ENCODE measurements at regions not wholly inside any gene's neighbourhood (a gene's known extent, or its start where the extent isn't known, plus 50 kb on each side); places are given as distances from the start of the nearest gene placed in this dataset.

DNA sequence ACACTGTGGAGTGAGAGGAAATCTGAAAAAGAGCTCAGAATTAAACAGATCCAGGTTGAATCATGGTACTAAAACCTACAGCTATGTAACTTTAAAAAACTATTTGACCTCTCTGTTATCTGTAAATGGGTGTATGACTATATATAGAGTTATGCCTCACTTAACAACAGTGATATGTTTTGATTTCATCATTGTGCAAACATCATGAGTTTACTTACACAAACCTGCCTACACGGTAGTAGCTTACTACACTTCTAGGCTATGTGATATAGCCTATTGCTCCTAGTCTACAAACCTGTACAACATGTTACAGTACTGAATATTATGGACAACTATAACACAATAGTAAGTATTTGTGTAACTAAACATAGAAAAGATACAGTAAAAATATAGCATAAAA is 191.6 kb upstream of the MEIS2 start:
- Histone ChIP-seq H2AFZ (no peak overlapping the region), H4K20me1 (replicated peaks; ENCODE audit: insufficient read depth) (no peaks in the 10 kb centered on the region), H3K4me2 (no peak overlapping the region), H3K27ac (ENCODE audit: low read depth) (no peak overlapping the region), H3K36me3 (ENCODE audit: insufficient read depth) (no peaks in the 10 kb centered on the region), H3F3A (replicated peaks; ENCODE audit: low read depth) (no peaks in the 10 kb centered on the region), H3K4me1 (ENCODE audit: insufficient read depth) (no peaks in the 10 kb centered on the region), H3K27me3 (ENCODE audit: insufficient read depth) (no peaks in the 10 kb centered on the region), H3K79me2 (replicated peaks; ENCODE audit: insufficient read depth) (no peaks in the 10 kb centered on the region), H3K4me3 (no peak overlapping the region), H3K9me2 (ENCODE audit: insufficient read depth) (no peaks in the 10 kb centered on the region)
- ATAC-seq: no peak
- Mint-ChIP-seq H3K36me3 (ENCODE audit: low read depth) (no peaks in the 10 kb centered on the region), H3K4me1 (no peaks in the 10 kb centered on the region), H3K27me3 (ENCODE audit: insufficient read depth, low read depth, poor library complexity) (no peaks in the 10 kb centered on the region), H3K9me3 (no peaks in the 10 kb centered on the region), H3K4me3 (no peak overlapping the region), H3K27ac (no peak overlapping the region)
- DNase-seq (ENCODE audit: low spot score): no peak
- TF ChIP-seq JUNB (IDR thresholded peaks at IDR 0.05; ENCODE audit: unreplicated experiment) (no peak), CREB1 (CRISPR knock-in tag; IDR thresholded peaks at IDR 0.05; ENCODE audit: low read depth) (no peak), EZH2phosphoT487 (IDR thresholded peaks at IDR 0.05; ENCODE audit: unreplicated experiment) (no peak), EZH2 (IDR thresholded peaks at IDR 0.05; ENCODE audit: low read depth, unreplicated experiment) (no peak), ZNF114 (CRISPR knock-in tag; IDR thresholded peaks at IDR 0.05) (no peak), ZNF331 (CRISPR knock-in tag; IDR thresholded peaks at IDR 0.05; ENCODE audit: low read depth) (no peak), POLR2AphosphoS5 (IDR thresholded peaks at IDR 0.05; ENCODE audit: low read depth) (no peak), NANOG (IDR thresholded peaks at IDR 0.05; ENCODE audit: borderline replicate concordance) (no peak), REST (IDR thresholded peaks at IDR 0.05; ENCODE audit: unreplicated experiment) (no peak), STAT1 (IDR thresholded peaks at IDR 0.05; ENCODE audit: unreplicated experiment) (no peak)
- TF ChIP-seq, protein P1, sequence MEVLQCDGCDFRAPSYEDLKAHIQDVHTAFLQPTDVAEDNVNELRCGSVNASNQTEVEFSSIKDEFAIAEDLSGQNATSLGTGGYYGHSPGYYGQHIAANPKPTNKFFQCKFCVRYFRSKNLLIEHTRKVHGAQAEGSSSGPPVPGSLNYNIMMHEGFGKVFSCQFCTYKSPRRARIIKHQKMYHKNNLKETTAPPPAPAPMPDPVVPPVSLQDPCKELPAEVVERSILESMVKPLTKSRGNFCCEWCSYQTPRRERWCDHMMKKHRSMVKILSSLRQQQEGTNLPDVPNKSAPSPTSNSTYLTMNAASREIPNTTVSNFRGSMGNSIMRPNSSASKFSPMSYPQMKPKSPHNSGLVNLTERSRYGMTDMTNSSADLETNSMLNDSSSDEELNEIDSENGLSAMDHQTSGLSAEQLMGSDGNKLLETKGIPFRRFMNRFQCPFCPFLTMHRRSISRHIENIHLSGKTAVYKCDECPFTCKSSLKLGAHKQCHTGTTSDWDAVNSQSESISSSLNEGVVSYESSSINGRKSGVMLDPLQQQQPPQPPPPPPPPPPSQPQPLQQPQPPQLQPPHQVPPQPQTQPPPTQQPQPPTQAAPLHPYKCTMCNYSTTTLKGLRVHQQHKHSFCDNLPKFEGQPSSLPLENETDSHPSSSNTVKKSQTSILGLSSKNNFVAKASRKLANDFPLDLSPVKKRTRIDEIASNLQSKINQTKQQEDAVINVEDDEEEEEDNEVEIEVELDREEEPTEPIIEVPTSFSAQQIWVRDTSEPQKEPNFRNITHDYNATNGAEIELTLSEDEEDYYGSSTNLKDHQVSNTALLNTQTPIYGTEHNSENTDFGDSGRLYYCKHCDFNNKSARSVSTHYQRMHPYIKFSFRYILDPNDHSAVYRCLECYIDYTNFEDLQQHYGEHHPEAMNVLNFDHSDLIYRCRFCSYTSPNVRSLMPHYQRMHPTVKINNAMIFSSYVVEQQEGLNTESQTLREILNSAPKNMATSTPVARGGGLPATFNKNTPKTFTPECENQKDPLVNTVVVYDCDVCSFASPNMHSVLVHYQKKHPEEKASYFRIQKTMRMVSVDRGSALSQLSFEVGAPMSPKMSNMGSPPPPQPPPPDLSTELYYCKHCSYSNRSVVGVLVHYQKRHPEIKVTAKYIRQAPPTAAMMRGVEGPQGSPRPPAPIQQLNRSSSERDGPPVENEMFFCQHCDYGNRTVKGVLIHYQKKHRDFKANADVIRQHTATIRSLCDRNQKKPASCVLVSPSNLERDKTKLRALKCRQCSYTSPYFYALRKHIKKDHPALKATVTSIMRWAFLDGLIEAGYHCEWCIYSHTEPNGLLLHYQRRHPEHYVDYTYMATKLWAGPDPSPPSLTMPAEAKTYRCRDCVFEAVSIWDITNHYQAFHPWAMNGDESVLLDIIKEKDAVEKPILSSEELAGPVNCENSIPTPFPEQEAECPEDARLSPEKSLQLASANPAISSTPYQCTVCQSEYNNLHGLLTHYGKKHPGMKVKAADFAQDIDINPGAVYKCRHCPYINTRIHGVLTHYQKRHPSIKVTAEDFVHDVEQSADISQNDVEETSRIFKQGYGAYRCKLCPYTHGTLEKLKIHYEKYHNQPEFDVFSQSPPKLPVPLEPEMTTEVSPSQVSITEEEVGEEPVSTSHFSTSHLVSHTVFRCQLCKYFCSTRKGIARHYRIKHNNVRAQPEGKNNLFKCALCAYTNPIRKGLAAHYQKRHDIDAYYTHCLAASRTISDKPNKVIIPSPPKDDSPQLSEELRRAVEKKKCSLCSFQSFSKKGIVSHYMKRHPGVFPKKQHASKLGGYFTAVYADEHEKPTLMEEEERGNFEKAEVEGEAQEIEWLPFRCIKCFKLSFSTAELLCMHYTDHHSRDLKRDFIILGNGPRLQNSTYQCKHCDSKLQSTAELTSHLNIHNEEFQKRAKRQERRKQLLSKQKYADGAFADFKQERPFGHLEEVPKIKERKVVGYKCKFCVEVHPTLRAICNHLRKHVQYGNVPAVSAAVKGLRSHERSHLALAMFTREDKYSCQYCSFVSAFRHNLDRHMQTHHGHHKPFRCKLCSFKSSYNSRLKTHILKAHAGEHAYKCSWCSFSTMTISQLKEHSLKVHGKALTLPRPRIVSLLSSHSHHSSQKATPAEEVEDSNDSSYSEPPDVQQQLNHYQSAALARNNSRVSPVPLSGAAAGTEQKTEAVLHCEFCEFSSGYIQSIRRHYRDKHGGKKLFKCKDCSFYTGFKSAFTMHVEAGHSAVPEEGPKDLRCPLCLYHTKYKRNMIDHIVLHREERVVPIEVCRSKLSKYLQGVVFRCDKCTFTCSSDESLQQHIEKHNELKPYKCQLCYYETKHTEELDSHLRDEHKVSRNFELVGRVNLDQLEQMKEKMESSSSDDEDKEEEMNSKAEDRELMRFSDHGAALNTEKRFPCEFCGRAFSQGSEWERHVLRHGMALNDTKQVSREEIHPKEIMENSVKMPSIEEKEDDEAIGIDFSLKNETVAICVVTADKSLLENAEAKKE (CRISPR knock-in tag; IDR thresholded peaks at IDR 0.05): no peak
- TF ChIP-seq, protein P2, sequence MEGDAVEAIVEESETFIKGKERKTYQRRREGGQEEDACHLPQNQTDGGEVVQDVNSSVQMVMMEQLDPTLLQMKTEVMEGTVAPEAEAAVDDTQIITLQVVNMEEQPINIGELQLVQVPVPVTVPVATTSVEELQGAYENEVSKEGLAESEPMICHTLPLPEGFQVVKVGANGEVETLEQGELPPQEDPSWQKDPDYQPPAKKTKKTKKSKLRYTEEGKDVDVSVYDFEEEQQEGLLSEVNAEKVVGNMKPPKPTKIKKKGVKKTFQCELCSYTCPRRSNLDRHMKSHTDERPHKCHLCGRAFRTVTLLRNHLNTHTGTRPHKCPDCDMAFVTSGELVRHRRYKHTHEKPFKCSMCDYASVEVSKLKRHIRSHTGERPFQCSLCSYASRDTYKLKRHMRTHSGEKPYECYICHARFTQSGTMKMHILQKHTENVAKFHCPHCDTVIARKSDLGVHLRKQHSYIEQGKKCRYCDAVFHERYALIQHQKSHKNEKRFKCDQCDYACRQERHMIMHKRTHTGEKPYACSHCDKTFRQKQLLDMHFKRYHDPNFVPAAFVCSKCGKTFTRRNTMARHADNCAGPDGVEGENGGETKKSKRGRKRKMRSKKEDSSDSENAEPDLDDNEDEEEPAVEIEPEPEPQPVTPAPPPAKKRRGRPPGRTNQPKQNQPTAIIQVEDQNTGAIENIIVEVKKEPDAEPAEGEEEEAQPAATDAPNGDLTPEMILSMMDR (conservative IDR thresholded peaks at IDR 0.05; ENCODE audit: low read depth in 2 of 2): no peak
- TF ChIP-seq, protein P3, sequence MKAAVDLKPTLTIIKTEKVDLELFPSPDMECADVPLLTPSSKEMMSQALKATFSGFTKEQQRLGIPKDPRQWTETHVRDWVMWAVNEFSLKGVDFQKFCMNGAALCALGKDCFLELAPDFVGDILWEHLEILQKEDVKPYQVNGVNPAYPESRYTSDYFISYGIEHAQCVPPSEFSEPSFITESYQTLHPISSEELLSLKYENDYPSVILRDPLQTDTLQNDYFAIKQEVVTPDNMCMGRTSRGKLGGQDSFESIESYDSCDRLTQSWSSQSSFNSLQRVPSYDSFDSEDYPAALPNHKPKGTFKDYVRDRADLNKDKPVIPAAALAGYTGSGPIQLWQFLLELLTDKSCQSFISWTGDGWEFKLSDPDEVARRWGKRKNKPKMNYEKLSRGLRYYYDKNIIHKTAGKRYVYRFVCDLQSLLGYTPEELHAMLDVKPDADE (IDR thresholded peaks at IDR 0.05): no peak

Data from GM23338 (cell line).